ENCODE measurements at regions not wholly inside any gene's neighbourhood (a gene's known extent, or its start where the extent isn't known, plus 50 kb on each side); places are given as distances from the start of the nearest gene placed in this dataset.

DNA sequence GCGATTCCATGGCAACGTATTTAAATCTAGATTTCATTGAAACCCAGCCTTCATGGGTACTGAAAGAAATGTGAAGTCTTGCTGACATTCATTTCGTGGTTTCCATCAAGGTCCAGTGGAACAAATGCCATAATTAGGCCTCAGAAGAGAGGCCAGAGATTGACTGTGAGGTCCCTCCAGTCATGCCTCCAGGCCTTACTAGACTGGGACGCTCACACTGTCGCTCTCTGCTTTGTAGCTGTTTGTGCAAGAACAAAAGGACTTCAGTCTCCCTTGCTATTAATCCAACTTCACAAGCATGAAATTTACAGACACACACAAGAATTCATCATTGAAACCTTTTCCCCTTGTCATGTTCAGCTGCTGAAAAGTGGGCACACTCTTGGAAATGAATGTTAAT is 180.4 kb upstream of the FOXD3 start:
- TF ChIP-seq POLR2AphosphoS5 (IDR thresholded peaks at IDR 0.05): no peak
- TF ChIP-seq, protein P1, sequence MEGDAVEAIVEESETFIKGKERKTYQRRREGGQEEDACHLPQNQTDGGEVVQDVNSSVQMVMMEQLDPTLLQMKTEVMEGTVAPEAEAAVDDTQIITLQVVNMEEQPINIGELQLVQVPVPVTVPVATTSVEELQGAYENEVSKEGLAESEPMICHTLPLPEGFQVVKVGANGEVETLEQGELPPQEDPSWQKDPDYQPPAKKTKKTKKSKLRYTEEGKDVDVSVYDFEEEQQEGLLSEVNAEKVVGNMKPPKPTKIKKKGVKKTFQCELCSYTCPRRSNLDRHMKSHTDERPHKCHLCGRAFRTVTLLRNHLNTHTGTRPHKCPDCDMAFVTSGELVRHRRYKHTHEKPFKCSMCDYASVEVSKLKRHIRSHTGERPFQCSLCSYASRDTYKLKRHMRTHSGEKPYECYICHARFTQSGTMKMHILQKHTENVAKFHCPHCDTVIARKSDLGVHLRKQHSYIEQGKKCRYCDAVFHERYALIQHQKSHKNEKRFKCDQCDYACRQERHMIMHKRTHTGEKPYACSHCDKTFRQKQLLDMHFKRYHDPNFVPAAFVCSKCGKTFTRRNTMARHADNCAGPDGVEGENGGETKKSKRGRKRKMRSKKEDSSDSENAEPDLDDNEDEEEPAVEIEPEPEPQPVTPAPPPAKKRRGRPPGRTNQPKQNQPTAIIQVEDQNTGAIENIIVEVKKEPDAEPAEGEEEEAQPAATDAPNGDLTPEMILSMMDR (IDR thresholded peaks at IDR 0.05): no peak
